ENCODE measurements at regions not wholly inside any gene's neighbourhood (a gene's known extent, or its start where the extent isn't known, plus 50 kb on each side); places are given as distances from the start of the nearest gene placed in this dataset.
"Not testable (repeated sequence)": the region's sequence is repeated elsewhere in the genome, so short reads cannot be mapped to it uniquely, and the experiment has no call there.

DNA sequence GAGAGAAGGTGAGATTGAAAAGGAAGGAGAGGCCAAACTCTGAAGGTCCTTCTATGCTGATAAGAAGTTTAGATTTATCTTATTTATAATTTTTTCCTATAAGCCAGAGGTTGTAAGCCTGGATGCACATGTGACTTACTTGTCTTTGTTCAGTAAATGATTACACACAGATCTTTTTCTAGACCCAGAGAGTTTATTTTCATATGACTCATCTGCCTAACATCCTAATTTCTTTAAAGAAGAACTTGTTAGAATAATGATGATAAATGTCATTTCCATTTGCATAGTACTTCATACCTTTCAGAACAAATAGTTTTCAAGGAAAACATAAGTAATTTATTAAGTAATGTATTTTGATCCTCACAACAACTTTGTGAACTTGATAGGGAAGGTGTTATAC is 434.8 kb upstream of the DPH6 start:
- no peak for DNase-seq (ENCODE audit: low read depth, low spot score)

DNA sequence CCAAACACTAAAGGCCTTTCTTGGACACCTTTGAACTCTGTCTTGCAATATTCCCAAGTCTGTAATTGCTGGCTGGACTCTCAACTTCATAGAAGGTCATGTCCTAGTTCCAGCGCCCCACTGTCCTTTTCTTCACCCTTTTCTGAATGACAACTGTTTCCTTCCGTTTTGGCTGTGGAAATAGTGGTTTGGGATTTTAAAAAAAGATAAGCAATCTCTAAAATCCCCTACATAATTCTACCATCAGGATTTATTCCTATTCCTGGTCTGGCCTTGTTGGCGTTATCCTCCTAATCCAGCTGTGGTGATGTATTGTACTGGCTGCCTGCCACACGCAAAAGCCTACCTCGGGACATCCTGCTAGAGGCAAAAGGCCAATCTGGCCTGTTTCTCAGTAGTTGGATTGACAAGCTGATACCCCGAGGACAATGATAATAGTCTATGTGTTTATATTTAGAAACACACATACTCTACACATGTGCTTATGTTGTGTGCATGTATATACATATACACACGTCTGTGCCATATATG is 440.3 kb upstream of the DPH6 start:
- no peak for DNase-seq (ENCODE audit: low read depth, low spot score)

DNA sequence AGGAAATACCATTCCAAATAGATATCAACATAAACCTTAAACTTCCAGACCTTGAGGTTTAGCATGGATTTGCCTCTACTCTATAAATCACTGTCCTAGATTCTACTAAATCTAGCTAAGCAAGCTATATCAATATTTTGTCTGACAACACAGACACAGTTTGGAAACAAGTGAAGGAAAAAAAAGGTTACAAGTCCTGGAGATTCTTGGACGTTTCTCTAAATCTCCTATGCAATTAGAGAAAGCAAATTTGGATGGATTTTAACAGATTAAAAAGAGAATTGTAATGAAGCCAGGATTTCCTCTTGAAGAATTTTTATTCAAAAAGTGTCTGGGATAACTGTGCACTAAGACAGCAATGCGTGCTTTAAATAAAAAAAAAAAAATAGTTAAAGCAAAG is 441.1 kb upstream of the DPH6 start:
- no peak for DNase-seq (ENCODE audit: low read depth, low spot score)

DNA sequence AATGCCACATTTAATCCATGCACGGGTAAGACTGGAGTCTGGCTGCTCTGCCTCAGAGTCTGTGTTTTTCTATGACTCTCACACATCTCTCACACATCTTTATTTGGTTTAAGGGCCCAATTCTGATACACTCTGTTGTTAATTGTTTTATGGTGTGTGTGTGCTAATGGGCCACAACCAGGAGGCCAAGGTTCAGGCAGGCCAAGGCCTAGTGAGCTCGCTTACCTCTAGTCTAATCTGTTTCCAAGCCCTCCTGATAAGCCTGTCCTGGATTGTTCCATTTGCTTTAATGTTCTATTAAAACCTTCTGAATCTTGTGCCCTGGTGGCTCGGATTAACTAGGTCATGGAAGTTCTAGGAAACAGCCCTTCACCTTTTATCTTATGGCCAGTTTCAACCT is 445.4 kb upstream of the DPH6 start:
- no peak for DNase-seq (ENCODE audit: low read depth, low spot score)

DNA sequence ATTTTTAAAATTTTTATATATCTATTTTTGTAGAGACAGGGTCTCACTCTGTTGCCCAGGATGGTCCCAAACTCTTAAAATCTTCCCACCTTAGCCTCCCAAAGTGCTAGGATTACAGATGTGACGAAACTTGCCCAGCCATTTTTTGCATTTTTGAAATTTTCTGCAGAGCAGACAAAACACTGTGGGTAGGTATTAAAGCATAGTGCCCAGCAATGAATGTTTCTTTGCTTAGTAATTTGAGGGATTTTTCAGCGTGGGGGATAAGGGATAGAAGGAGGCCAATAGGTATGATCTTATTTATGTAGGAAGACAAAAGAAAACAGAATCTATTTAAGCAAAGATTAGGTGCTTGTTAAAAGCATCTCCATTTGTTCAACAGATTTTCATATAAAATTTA is 446.8 kb upstream of the DPH6 start:
- DNase-seq (ENCODE audit: low read depth, low spot score): no peak

DNA sequence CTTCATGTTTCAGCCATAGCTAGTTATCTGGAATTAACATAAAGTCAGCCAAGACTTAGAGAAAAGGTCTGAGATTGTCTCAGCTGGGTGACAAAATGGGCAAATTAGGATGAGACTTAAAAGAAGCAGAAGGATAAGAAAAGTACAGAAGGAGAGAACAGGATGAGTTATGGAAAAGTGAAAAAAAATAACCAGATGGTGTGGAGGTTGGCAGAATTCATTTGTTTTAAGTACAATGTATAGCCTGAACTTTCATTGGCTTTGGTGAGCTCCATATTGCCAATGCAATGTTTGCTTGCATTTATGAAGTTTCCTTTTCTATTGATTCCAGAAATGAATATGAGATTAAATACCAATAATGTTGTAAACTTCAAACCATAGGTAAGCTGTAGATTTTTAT is 447.2 kb upstream of the DPH6 start:
- no peak for DNase-seq (ENCODE audit: low read depth, low spot score)

DNA sequence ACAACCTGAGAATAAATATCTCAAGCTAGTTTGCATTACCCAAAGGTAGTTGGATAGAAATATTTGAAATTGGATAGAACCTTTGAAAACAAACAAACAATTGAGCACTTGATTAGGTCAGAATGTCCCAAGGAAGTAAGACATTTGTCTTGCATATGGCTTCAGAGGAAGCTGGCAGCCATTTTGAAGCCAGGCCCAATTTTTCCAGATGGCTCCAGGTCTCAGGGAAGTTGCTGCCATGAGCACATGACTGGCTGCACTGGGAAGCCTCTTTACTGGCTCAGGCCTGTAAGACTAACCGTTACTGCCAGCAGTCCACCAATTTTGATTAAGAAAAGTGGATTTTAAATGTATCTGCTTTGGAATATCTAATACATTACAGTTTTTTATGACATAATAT is 448.9 kb upstream of the DPH6 start:
- no peak for DNase-seq (ENCODE audit: low read depth, low spot score)

DNA sequence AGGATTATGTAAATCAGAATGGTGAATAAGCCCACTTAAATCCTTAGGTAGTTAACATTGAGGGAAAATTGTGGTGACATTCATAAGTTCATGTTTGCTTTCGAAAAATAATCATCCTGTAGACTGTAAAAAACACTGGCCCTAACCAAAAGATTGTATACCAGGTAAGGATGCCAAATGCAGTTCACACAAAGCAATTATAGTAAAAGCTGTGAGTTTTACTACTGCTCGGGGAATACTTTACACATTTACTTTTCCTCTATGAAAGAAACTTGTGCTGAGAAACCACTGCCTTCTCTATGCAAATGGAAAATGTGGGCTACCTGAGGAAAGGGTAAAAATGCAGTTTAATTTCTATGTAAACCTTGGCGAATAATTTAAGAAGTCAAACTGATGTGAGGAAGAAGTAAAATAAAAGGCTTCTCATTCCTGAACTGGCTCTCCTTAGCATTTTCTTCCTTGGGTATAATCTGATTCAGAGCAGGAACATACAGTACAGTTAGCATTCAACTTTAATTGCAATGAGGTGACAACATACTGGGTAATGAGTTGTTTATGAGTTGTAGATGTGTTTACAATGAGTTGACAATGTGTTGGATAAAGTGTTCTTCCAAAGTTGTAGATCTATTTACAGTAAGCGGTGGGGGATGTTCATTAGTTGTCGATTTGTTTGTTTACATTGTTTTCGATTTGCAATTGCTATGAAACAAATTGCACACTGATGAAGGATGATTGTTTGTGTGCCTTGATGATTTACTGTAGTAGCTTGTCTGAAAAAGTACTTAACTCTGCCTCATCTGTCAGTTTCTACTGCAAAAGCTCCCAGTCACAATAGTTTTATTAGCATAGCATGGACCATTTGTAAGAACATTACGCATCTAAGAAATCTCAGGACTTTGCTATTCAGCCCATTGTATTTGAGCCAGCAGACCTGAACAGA is 453.0 kb upstream of the DPH6 start:
- DNase-seq (ENCODE audit: low read depth, low spot score): no peak

DNA sequence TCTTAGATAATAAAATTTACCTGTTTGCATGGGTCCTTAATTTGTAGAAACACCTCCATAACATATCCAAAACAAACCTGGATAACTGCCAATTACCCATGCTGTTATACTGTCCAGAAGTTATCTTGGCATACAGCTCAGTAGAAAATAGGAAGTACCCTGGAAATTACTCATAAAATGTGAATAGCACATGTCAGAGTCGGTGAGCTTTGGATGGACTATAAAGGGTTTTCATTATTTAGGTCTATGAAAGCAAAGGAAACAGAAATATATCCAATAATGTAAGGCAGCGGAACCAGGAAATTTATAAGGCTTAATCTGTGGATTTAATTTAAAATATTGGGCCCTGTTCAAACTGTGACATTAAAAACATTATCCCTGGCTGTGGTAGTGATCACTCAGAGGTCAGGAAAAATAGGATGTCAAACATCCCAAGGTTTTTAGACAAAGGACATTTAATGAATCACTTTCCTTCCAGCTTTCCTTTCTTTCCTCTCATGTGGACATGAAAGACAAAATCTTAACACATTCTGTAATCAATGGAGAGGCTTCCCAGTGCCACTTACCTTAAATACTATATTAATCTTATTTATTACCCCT is 459.0 kb upstream of the DPH6 start:
- no peak for DNase-seq (ENCODE audit: low read depth, low spot score)

DNA sequence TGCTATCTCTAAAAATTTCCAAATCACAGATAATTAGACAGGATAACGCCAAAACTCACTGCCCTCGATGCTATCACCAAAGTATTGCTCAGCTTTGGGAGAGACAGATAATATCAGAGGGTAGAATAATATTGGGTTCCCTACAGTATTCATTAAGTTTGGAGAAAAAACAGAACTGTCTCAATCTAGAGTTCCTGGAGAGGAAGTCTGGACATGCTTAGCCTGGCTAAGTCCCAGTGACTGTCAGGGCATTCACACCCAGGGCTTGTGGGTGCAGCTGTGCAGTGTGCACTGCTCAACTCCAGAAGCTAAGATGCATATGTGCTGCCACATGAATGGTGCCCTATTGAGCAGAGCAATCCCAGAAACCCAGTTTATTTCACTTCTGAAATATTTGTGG is 459.6 kb upstream of the DPH6 start:
- DNase-seq (ENCODE audit: low read depth, low spot score): no peak

DNA sequence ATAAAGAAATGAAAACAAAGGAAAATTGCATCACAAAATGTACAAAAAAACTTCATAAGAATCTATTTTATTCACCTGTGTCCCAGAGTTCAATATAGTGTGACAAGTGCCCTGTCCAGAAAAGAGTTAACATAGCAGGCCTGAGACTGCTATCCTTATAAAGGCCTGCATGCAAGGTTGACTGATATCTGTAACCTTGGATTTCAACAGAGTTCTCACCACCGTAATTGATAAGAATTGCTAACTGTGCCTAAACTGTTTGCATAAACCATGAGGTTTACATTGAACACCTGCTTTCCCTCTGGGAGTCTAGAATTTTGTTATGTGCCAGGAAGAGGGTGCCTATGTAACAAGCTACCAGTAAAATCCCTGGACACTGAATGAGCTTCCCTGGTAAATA is 461.7 kb upstream of the DPH6 start:
- DNase-seq (ENCODE audit: low read depth, low spot score): no peak

DNA sequence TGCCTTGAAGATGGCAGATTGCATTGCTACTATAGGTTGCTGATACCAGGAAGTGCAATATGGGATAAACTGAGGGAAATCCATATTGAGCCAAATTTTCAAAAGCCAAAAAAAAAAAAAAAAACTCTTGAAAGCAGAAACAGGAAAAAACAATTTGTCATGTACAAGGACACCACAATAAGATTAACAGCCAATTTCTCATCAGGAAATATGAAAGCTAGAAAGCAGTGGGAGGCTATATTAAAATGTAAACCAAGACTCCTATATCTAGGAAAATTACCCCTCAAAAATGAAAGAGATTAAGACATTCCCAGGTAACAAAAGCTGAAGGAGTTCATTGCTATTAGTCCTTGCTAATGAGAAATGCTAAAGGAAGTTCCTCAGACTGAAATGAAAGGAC is 462.8 kb upstream of the DPH6 start:
- no peak for DNase-seq (ENCODE audit: low read depth, low spot score)

DNA sequence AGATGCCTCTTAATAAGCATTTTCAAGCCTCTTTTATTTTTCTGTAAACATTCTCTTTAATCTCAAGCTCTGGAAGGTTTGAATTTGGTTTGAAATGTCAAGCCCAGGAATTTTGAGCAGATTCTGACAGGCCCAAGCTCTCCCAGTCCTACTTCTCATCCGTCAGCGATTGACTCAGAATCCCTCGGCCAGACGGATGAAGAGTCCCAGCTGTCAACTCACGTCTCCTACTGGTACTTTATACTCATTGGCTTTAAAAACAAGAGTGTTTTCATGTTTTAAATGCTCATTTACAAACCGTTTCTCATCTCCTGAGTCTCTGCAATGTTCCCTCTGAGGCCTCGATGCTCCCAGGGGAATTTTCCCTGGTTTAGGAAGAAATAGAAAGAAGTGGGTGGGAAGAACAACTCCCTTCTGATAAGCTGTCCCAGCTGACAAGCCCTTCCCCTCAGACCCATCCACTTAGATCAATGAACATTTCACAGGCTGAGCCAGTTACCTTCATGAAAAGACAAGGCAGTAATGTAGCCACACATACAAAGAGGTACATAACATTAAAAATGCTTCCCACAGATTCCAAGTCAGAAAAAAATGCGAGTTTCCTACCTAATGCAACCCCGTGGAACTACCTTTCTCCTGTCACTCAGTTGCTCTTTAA is 478.2 kb upstream of the DPH6 start:
- no peak for DNase-seq (ENCODE audit: low read depth, low spot score)

DNA sequence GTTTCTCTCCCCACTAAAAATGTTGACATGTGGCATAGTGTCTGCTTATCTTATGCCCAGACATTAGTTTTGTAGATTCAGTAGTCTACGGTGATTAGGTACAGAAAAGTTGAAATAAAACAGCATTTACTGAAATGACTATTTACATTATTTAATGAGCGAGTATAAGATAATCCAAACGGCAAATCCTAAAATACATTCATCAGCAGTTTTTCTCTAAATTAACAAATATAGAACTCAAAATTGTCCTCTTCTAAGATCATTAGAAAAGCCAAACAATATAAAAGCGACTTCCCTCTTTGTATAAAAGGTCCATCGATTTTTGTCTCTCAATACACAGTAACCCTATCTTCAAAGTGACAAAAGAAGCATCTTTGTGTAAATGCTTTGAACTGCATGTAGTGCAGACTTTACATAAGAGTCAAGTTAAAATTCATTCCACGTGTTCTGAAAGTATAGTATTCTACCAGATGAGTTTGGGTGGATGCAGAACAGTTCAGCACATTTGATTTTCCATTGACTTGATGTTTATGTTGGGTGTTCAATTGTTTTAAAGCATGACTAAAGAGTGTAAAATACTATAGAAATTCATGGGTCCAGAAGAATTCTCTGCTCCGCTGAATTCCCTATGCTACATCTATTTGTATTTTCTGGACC is 480.8 kb upstream of the DPH6 start:
- no peak for DNase-seq (ENCODE audit: low read depth, low spot score)

DNA sequence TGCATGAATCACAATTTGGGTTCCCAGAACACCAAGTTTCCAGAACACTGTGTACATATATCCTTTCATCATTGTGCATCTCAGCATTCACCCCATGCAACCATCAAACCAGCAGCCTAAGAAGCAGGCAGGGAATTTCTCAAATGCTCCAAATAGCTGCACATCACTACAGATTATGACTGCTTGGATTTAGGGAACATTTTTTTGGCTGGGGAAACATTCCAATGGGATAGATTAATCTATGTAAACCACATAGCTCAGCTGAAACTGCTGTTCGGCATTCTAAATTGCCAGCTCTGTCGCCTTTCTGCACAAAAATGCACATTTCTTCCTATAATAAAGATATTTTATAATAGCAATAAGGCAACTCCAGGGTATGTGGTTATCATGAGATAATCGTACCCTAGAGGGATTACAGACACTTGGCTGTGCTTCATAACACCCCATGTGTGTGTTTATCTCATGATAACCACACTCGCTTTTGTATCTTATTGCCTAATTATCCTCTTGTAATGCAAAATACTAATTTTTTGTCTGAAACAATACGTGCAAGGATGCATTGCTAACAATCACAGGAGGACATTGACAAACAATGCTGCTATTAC is 483.7 kb upstream of the DPH6 start:
- no peak for DNase-seq (ENCODE audit: low read depth, low spot score)

DNA sequence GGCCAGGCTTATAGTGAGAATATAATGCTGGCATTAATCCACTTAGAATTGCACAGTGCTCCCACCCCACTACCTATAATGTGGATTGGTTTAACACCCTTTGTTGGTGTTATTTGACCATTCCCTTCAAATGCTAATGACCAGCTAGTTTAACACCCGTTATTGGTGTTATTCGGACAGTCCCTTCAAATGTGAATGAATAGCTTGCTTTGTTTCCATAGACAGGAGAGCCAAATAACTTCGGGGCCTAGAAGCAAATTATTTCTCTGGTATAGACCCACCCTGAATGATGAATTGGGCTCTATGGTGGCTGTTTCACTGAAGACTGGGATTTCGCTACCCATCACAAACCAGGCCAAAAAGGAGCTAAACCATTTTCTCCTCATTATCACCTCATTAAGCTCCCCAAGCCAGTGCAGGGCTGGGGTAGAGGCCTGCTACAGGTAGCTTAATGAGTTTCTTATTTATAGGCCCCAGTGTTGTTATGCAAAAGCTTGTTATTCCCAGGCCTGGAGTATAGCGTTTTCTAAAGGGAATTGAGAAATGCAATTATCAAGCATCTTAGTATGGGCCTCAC is 494.1 kb upstream of the DPH6 start:
- no peak for DNase-seq (ENCODE audit: low read depth, low spot score)

DNA sequence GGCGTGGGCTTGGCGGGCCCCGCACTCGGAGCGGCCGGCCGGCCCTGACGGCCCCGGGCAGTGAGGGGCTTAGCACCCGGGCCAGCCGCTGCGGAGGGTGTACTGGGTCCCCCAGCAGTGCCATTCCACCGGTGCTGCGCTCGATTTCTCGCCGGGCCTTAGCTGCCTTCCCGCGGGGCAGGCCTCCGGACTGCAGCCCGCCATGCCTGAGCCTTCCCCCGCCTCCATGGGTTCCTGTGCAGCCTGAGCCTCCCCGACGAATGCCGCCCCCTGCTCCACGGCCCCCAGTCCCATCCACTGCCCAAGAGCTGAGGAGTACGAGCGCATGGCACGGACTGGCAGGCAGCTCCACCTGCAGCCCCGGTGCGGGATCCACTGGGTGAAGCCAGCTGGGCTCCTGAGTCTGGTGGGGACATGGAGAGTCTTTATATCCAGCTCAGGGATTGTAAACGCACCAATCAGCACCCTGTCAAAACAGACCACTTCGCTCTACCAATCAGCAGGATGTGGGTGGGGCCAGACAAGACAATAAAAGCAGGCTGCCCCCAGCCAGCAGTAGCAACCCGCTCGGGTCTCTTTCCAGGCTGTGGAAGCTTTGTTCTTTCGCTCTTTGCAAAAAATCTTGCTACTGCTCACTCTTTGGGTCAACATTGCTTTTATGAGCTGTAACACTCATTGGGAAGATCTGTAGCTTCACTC is 501.2 kb upstream of the DPH6 start:
- DNase-seq (ENCODE audit: low read depth, low spot score): not testable (repeated sequence)

DNA sequence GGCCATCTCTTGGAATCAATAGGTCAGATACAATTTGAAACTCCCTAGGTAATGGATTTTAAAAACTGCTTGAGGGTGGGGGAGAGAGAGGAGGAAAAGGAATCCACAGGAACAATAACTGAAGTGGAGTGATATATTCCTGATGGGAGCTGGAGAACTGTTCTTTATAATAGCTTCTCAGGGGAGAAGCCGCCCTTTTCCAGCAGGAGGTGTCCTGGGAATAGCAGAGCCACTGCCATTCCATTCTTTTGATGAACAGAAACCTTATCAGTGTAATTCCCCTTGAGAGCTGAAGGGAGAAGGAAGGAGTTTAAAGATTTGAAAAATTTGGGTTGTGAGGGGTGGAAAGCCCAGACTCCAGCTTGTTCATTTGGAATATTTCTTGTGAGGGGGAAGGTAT is 504.9 kb upstream of the DPH6 start:
- DNase-seq (ENCODE audit: low read depth, low spot score): no peak

DNA sequence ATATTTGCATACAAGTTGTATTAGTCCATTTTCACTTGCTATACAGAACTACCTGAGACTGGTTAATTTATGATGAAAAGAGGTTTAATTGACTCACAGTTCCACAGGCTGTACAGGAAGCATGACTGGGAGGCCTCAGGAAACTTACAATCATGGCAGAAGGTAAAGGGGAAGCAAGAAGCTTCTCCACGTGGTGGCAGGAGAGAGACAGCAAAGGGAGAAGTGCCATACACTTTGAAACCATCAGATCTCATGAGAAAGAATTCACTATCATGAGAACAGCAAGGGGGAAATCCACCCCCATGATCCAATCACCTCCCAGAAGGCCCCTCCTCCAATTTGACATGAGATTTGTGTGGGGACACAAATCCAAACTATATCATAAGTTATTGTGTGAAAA is 506.7 kb upstream of the DPH6 start:
- DNase-seq (ENCODE audit: low read depth, low spot score): not testable (repeated sequence)

DNA sequence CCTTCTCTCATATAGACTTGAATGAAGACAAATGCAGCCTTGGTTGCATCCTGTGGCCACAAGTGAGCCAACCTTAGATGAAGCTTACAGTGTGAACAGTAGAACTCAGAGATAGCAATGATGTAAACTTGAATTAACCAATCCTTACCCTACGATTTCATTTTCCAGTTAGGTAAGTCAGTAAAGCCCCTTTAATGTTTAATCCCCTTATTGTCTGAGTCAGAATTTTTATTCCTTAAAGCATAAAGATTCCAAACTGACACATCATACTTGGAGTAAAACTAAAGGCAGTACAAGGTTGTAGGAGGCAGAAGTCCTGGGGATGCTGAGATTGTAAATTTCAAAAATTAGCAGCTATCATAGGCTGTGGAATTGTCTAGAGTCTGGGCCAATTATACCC is 507.8 kb upstream of the DPH6 start:
- no peak for DNase-seq (ENCODE audit: low read depth, low spot score)

DNA sequence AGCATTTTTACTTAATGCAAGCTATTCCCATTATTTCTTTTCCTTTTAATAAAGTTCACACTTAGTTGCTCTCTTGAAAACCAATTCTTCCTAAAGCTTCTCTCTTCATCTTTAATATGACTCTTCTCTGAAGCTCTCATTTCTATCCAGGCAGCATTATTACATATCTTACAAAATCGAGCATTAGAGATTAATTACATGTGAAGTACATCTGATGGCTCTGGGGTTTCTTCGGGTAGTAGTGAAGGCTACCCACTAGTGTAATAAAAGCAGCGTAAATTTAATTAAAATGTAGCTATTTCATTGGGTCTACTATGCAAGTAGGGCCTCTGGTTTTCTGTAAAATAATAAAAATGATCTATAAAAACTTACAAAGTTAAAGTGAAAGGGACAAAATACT is 513.6 kb upstream of the DPH6 start:
- no peak for DNase-seq (ENCODE audit: low read depth, low spot score)
